Loucy (cell line): ENCODE measurements at regions not wholly inside any gene's neighbourhood (a gene's known extent, or its start where the extent isn't known, plus 50 kb on each side); places are given as distances from the start of the nearest gene placed in this dataset.

Source experiments
- H2AFZ ChIP-seq: fragments of 200-600 bp; sonication (generic); 2 replicates; pipeline ENCODE4 v1.6.0; 2016; ENCODE audit warnings: antibody characterized with exemption, mild to moderate bottlenecking, low read length, moderate library complexity
- H3F3A ChIP-seq: fragments of 200-600 bp; 2 replicates; pipeline ENCODE4 v1.6.0; 2016; ENCODE audit warnings: antibody characterized with exemption, low read depth, mild to moderate bottlenecking
- H3K27me3 ChIP-seq: fragments of 200-600 bp; sonication (generic); 2 replicates; pipeline ENCODE4 v1.6.1; 2014; ENCODE audit warnings: low read length, mild to moderate bottlenecking; ENCODE audit not compliant: insufficient read depth, poor library complexity, severe bottlenecking
- H3K36me3 ChIP-seq: fragments of 200-600 bp; sonication (generic); 2 replicates; pipeline ENCODE4 v1.6.1; 2016; ENCODE audit warnings: low read length; ENCODE audit not compliant: insufficient read depth
- H3K4me1 ChIP-seq: fragments of 200-600 bp; sonication (generic); 2 replicates; pipeline ENCODE4 v1.5.1; 2014; ENCODE audit warnings: low read length, mild to moderate bottlenecking; ENCODE audit not compliant: insufficient read depth, poor library complexity, severe bottlenecking
- H3K4me2 ChIP-seq: fragments of 200-600 bp; sonication (generic); 2 replicates; pipeline ENCODE4 v1.6.0; 2014; ENCODE audit warnings: antibody characterized with exemption, low read length, low read depth, mild to moderate bottlenecking; ENCODE audit not compliant: poor library complexity, severe bottlenecking
- H3K4me3 ChIP-seq: fragments of 200-600 bp; sonication (generic); 2 replicates; pipeline ENCODE4 v1.5.1; 2014; ENCODE audit warnings: low read length, mild to moderate bottlenecking, mixed read lengths; ENCODE audit not compliant: poor library complexity, severe bottlenecking
- H3K79me2 ChIP-seq: fragments of 200-600 bp; sonication (generic); 2 replicates; pipeline ENCODE4 v1.6.1; 2014; ENCODE audit warnings: low read length; ENCODE audit not compliant: insufficient read depth
- H3K9ac ChIP-seq: fragments of 200-600 bp; sonication (generic); 2 replicates; pipeline ENCODE4 v1.6.0; 2014; ENCODE audit warnings: mild to moderate bottlenecking, low read depth, low read length, moderate library complexity; ENCODE audit not compliant: poor library complexity, severe bottlenecking
- H3K9me2 ChIP-seq: fragments of 200-600 bp; sonication (generic); replicated peaks from 2 replicates; pipeline ENCODE4 v1.6.1; 2016; ENCODE audit warnings: low read depth, low read length, mixed read lengths
- H3K9me3 ChIP-seq: fragments of 200-600 bp; sonication (generic); 2 replicates; pipeline ENCODE4 v1.6.1; 2014; ENCODE audit warnings: mild to moderate bottlenecking, antibody characterized with exemption, low read length, low read depth; ENCODE audit not compliant: insufficient read depth
- H4K20me1 ChIP-seq: fragments of 200-600 bp; sonication (generic); 2 replicates; pipeline ENCODE4 v1.6.0; 2014; ENCODE audit warnings: antibody characterized with exemption, low read length, mild to moderate bottlenecking; ENCODE audit not compliant: insufficient read depth, poor library complexity, severe bottlenecking
- EZH2phosphoT487 ChIP-seq: fragments of 200-600 bp; IDR thresholded peaks from 2 replicates; pipeline ENCODE4 v1.6.1; 2018; ENCODE audit warnings: antibody characterized with exemption, mild to moderate bottlenecking, moderate library complexity, borderline replicate concordance
- TF ChIP-seq, protein P1 (sequence below): fragments of 200-600 bp; sonication (generic); conservative IDR thresholded peaks from 2 replicates; pipeline ENCODE4 v1.5.1; 2014; ENCODE audit warnings: mild to moderate bottlenecking, antibody characterized with exemption, low read length

GRCh38 chr2:128815248-128815647, 496.6 kb upstream of the HS6ST1 start:
- Histone ChIP-seq H3K4me1 (peaks cover 12% of the 10 kb centered on the region), H3K27me3 (no peaks in the 10 kb centered on the region), H3K9ac (no peak overlapping the region), H3K9me2 (no peaks in the 10 kb centered on the region), H3K4me2 (no peak overlapping the region), H2AFZ (no peak overlapping the region), H3K36me3 (no peaks in the 10 kb centered on the region), H3K79me2 (no peaks in the 10 kb centered on the region), H3K9me3 (peaks cover 10% of the 10 kb centered on the region; the same call in 1 of the 2 replicates), H3K4me3 (no peak overlapping the region), H3F3A (no peaks in the 10 kb centered on the region), H4K20me1 (no peaks in the 10 kb centered on the region)
- TF ChIP-seq, protein P1, sequence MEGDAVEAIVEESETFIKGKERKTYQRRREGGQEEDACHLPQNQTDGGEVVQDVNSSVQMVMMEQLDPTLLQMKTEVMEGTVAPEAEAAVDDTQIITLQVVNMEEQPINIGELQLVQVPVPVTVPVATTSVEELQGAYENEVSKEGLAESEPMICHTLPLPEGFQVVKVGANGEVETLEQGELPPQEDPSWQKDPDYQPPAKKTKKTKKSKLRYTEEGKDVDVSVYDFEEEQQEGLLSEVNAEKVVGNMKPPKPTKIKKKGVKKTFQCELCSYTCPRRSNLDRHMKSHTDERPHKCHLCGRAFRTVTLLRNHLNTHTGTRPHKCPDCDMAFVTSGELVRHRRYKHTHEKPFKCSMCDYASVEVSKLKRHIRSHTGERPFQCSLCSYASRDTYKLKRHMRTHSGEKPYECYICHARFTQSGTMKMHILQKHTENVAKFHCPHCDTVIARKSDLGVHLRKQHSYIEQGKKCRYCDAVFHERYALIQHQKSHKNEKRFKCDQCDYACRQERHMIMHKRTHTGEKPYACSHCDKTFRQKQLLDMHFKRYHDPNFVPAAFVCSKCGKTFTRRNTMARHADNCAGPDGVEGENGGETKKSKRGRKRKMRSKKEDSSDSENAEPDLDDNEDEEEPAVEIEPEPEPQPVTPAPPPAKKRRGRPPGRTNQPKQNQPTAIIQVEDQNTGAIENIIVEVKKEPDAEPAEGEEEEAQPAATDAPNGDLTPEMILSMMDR, result no peak
- TF ChIP-seq EZH2phosphoT487, result no peak

- Histone ChIP-seq H3K36me3 (no peaks in the 10 kb centered on the region), H3K79me2 (no peaks in the 10 kb centered on the region), H3K9ac (no peak overlapping the region), H3K4me3 (no peak overlapping the region), H4K20me1 (no peaks in the 10 kb centered on the region), H3F3A (no peaks in the 10 kb centered on the region), H3K9me3 (no peaks in the 10 kb centered on the region), H2AFZ (0 out of 2 replicates have a peak overlapping the region, but pooled peaks have one; percentile 16), H3K9me2 (no peaks in the 10 kb centered on the region), H3K4me1 (peaks cover 12% of the 10 kb centered on the region), H3K27me3 (no peaks in the 10 kb centered on the region), H3K4me2 (no peak overlapping the region)
- TF ChIP-seq, protein P1, result no peak
- no peak for TF ChIP-seq EZH2phosphoT487
Observed at GRCh38 chr2:128817171-128817570, 498.5 kb upstream of the HS6ST1 start.

DNA sequence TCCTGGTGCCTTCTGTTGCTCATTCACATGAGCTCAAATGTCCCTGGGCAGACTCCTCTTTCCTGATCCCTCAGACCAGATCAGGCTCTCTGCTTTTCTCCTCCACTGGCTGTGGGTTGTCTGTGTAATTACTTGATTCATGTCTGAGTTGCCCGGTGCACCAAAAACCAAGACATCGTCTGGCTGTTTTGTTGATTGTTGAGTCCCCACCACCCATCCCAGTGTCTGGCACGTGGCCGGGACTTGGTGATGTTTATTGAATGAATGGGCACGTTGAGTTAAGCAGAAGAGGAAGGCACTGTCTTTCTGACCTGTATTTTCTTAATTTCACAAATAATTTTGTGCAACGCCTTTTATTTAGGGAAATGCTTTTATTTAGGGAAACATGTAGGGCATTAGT, 499.1 kb upstream of the HS6ST1 start:
- no peak overlapping the region for H3K9ac ChIP-seq
- H3K4me3 ChIP-seq, result no peak overlapping the region
- H2AFZ ChIP-seq, result 0 out of 2 replicates have a peak overlapping the region, but pooled peaks have one; percentile 16
- H3F3A ChIP-seq, result no peaks in the 10 kb centered on the region
- no peaks in the 10 kb centered on the region for H3K9me3 ChIP-seq
- no peaks in the 10 kb centered on the region for H3K36me3 ChIP-seq
- no peaks in the 10 kb centered on the region for H3K79me2 ChIP-seq
- H3K9me2 ChIP-seq, result no peaks in the 10 kb centered on the region
- H3K4me1 ChIP-seq, result peaks cover 12% of the 10 kb centered on the region
- no peaks in the 10 kb centered on the region for H3K27me3 ChIP-seq
- no peaks in the 10 kb centered on the region for H4K20me1 ChIP-seq
- no peak for TF ChIP-seq EZH2phosphoT487
- TF ChIP-seq, protein P1, result no peak
- peak overlapping the region; percentile 1 for H3K4me2 ChIP-seq
